ENCODE measurements at regions not wholly inside any gene's neighbourhood (a gene's known extent, or its start where the extent isn't known, plus 50 kb on each side); places are given as distances from the start of the nearest gene placed in this dataset.

GRCh38 chr4:147223576-147223975 lies 257.3 kb upstream of the EDNRA start:
- TF ChIP-seq BACH2 (CRISPR knock-in tag; IDR thresholded peaks at IDR 0.05; ENCODE audit: borderline replicate concordance) (no peak), PATZ1 (CRISPR knock-in tag; IDR thresholded peaks at IDR 0.05; ENCODE audit: borderline replicate concordance) (no peak), RARB (CRISPR knock-in tag; IDR thresholded peaks at IDR 0.05) (no peak), CSDC2 (CRISPR knock-in tag; IDR thresholded peaks at IDR 0.05) (no peak), CREB5 (CRISPR knock-in tag; IDR thresholded peaks at IDR 0.05; ENCODE audit: low read depth) (no peak), SNAI2 (CRISPR knock-in tag; IDR thresholded peaks at IDR 0.05) (no peak)
